Islet precursor cell (in vitro differentiated cells): ENCODE measurements at regions not wholly inside any gene's neighbourhood (a gene's known extent, or its start where the extent isn't known, plus 50 kb on each side); places are given as distances from the start of the nearest gene placed in this dataset.

ENCODE experiments used
- DNase-seq: peaks from one replicate; pipeline ENCODE4 v3.0.0-alpha.2; 2018

GRCh38 chr4:123822353-123822752, 425.8 kb downstream of the SPRY1 start:
- DNase-seq: no peak

GRCh38 chr4:123823244-123823643, 426.6 kb downstream of the SPRY1 start:
- no peak for DNase-seq

GRCh38 chr4:123824524-123824923, 427.9 kb downstream of the SPRY1 start:
- no peak for DNase-seq

GRCh38 chr4:123825596-123826291, 429.1 kb downstream of the SPRY1 start:
- DNase-seq: no peak

- no peak for DNase-seq
These were observed 430.3 kb downstream of the SPRY1 start for GRCh38 chr4:123826896-123827295.

- DNase-seq: no peak
These were observed 430.9 kb downstream of the SPRY1 start for GRCh38 chr4:123827511-123827910.

- no peak for DNase-seq
These were observed 434.3 kb downstream of the SPRY1 start for GRCh38 chr4:123830930-123831329.

- peak; percentile 78 for DNase-seq
These were observed 435.8 kb downstream of the SPRY1 start for GRCh38 chr4:123832173-123833026.

- DNase-seq: no peak
These were observed 436.6 kb downstream of the SPRY1 start for GRCh38 chr4:123833171-123833643.

- no peak for DNase-seq
These were observed 439.4 kb downstream of the SPRY1 start for GRCh38 chr4:123835831-123836590.

GRCh38 chr4:123836851-123837595, 440.4 kb downstream of the SPRY1 start:
- DNase-seq: no peak

GRCh38 chr4:123838474-123838873, 441.9 kb downstream of the SPRY1 start:
- DNase-seq: no peak

GRCh38 chr4:123840197-123840596, 443.6 kb downstream of the SPRY1 start:
- no peak for DNase-seq

GRCh38 chr4:123841447-123842121, 445.0 kb downstream of the SPRY1 start:
- no peak for DNase-seq

GRCh38 chr4:123843137-123843536, 446.5 kb downstream of the SPRY1 start:
- DNase-seq: no peak

- no peak for DNase-seq
These were observed 447.8 kb downstream of the SPRY1 start for GRCh38 chr4:123844374-123844773.

GRCh38 chr4:123846092-123846491, 449.5 kb downstream of the SPRY1 start:
- DNase-seq: no peak

GRCh38 chr4:123846561-123846960, 450.0 kb downstream of the SPRY1 start:
- DNase-seq: no peak

GRCh38 chr4:123848606-123849005, 452.0 kb downstream of the SPRY1 start:
- DNase-seq: no peak

GRCh38 chr4:123849495-123849894, 452.9 kb downstream of the SPRY1 start:
- DNase-seq: no peak

- DNase-seq: no peak
These were observed 454.9 kb downstream of the SPRY1 start for GRCh38 chr4:123851521-123851920.

- DNase-seq: no peak
These were observed 457.1 kb downstream of the SPRY1 start for GRCh38 chr4:123853651-123854050.
